GM21360 (cell line): ENCODE measurements at regions not wholly inside any gene's neighbourhood (a gene's known extent, or its start where the extent isn't known, plus 50 kb on each side); places are given as distances from the start of the nearest gene placed in this dataset.
"Not testable (repeated sequence)": the region's sequence is repeated elsewhere in the genome, so short reads cannot be mapped to it uniquely, and the experiment has no call there.

Experiments
- ATAC-seq: cut with Tn5 transposase; IDR thresholded peaks from one replicate; pipeline ENCODE4 v1.9.1; 2021; ENCODE audit warnings: mild to moderate bottlenecking, moderate library complexity; ENCODE audit not compliant: unreplicated experiment

GRCh38 chr3:10653866-10654611 is 148.7 kb upstream of the ATP2B2 start:
- ATAC-seq = no peak

- ATAC-seq = no peak
Observed at GRCh38 chr3:10655105-10655504, 149.7 kb upstream of the ATP2B2 start.

- not testable (repeated sequence) for ATAC-seq
Observed at GRCh38 chr3:10657339-10657738, 152.0 kb upstream of the ATP2B2 start.

- ATAC-seq = no peak
Observed at GRCh38 chr3:10665592-10665991, 150.4 kb upstream of the SLC6A11 start.

- no peak for ATAC-seq
Observed at GRCh38 chr3:10666621-10667020, 149.4 kb upstream of the SLC6A11 start.

- ATAC-seq = no peak
Observed at GRCh38 chr3:10667269-10667668, 148.8 kb upstream of the SLC6A11 start.

GRCh38 chr3:10667901-10668476 is 148.0 kb upstream of the SLC6A11 start:
- ATAC-seq = no peak

GRCh38 chr3:10669490-10670048 is 146.5 kb upstream of the SLC6A11 start:
- no peak for ATAC-seq

- ATAC-seq = no peak
Observed at GRCh38 chr3:10672422-10672821, 143.6 kb upstream of the SLC6A11 start.

GRCh38 chr3:10674578-10674977 is 141.4 kb upstream of the SLC6A11 start:
- no peak for ATAC-seq

GRCh38 chr3:10676905-10677304 is 139.1 kb upstream of the SLC6A11 start:
- ATAC-seq = no peak

- ATAC-seq = no peak
Observed at GRCh38 chr3:10678796-10679376, 137.1 kb upstream of the SLC6A11 start.

- no peak for ATAC-seq
Observed at GRCh38 chr3:10680796-10681195, 135.2 kb upstream of the SLC6A11 start.

GRCh38 chr3:10682692-10683091 is 133.3 kb upstream of the SLC6A11 start:
- ATAC-seq = no peak

GRCh38 chr3:10683106-10683505 is 132.9 kb upstream of the SLC6A11 start:
- ATAC-seq = no peak

GRCh38 chr3:10688126-10688525 is 127.9 kb upstream of the SLC6A11 start:
- ATAC-seq = no peak

GRCh38 chr3:10688548-10689172 is 127.4 kb upstream of the SLC6A11 start:
- no peak for ATAC-seq

GRCh38 chr3:10692039-10692622 is 123.9 kb upstream of the SLC6A11 start:
- ATAC-seq = no peak

- ATAC-seq = no peak
Observed at GRCh38 chr3:10693457-10693856, 122.6 kb upstream of the SLC6A11 start.

- no peak for ATAC-seq
Observed at GRCh38 chr3:10694179-10694578, 121.8 kb upstream of the SLC6A11 start.

- ATAC-seq = not testable (repeated sequence)
Observed at GRCh38 chr3:10695186-10695585, 120.8 kb upstream of the SLC6A11 start.
